ENCODE measurements at regions not wholly inside any gene's neighbourhood (a gene's known extent, or its start where the extent isn't known, plus 50 kb on each side); places are given as distances from the start of the nearest gene placed in this dataset.

DNA sequence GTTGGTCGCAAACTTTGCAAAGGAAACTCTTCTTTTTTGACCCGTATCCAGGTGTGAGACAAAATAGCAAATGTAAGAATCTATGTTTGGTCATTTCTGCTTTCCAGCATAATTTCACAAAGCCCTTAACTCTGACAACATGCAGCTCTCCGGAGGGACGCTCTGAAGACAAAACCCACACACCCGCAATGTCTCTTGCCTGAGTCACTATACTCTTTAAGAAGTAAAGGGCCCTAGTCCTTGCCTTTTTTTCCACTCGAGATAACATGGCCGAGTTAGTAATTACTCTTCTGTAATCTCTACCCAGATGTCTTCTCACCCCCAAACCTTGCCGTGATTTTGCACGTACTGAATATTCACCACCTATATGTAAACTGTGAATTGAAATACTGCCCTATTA lies 115.7 kb upstream of the ADAMTS9 start:
- Mint-ChIP-seq H3K9me3 (ENCODE audit: unreplicated experiment) (no peaks in the 10 kb centered on the region), H3K27ac (ENCODE audit: unreplicated experiment) (no peak overlapping the region)

DNA sequence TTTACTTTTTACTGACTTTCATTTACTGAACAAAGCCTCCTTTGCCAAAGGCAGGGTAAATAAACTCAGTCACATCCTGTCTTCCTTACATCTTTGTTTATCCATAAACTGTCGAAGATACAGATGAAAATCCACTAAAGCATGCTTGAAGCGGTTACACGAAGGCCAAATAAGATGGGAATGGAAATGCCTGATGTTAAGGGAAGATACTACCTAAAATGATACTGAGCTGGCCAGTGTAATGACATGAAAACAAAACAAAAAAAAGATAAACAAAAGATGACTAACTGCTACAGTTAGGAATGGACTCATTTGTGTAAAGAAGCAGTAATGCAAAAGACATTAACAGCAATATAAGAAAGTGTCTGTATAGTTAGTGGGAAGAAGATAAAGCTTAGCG lies 114.7 kb upstream of the ADAMTS9 start:
- Mint-ChIP-seq H3K27ac (ENCODE audit: unreplicated experiment) (no peak overlapping the region), H3K4me1 (ENCODE audit: unreplicated experiment) (no peaks in the 10 kb centered on the region), H3K27me3 (ENCODE audit: unreplicated experiment) (peaks cover 3% of the 10 kb centered on the region), H3K36me3 (ENCODE audit: unreplicated experiment) (no peaks in the 10 kb centered on the region), H3K4me3 (ENCODE audit: unreplicated experiment) (no peak overlapping the region), H3K9me3 (ENCODE audit: unreplicated experiment) (no peaks in the 10 kb centered on the region)
- DNase-seq (ENCODE audit: extremely low spot score, unreplicated experiment) = no peak
- TF ChIP-seq, protein P1, sequence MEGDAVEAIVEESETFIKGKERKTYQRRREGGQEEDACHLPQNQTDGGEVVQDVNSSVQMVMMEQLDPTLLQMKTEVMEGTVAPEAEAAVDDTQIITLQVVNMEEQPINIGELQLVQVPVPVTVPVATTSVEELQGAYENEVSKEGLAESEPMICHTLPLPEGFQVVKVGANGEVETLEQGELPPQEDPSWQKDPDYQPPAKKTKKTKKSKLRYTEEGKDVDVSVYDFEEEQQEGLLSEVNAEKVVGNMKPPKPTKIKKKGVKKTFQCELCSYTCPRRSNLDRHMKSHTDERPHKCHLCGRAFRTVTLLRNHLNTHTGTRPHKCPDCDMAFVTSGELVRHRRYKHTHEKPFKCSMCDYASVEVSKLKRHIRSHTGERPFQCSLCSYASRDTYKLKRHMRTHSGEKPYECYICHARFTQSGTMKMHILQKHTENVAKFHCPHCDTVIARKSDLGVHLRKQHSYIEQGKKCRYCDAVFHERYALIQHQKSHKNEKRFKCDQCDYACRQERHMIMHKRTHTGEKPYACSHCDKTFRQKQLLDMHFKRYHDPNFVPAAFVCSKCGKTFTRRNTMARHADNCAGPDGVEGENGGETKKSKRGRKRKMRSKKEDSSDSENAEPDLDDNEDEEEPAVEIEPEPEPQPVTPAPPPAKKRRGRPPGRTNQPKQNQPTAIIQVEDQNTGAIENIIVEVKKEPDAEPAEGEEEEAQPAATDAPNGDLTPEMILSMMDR (IDR thresholded peaks at IDR 0.05) = no peak

More for the DNA sequence above, 115.7 kb upstream of the ADAMTS9 start:
- TF ChIP-seq, protein P1 (IDR thresholded peaks at IDR 0.05) = no peak
- Mint-ChIP-seq H3K4me1 (ENCODE audit: unreplicated experiment) (no peaks in the 10 kb centered on the region), H3K36me3 (ENCODE audit: unreplicated experiment) (no peaks in the 10 kb centered on the region), H3K4me3 (ENCODE audit: unreplicated experiment) (no peak overlapping the region), H3K27me3 (ENCODE audit: unreplicated experiment) (peaks cover 3% of the 10 kb centered on the region)
- DNase-seq (ENCODE audit: extremely low spot score, unreplicated experiment) = no peak

DNA sequence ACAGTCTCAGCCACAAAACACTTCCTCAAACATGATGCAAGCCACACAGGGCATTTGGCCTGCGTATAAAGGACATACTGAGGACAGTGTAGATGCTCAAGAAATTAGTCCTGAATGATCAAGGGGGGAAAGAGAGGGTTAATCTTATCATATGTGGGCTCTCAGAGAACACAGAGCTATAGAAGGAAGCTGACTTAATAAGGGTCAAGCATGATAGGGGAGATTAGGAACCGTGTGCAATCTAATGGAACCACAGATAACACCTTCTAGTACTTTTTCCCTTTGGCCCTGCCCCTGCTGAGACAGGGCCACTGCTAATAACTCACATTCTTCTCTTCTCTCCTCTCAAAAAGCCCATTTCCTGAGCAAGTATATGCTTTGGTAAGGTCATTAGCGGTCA lies 114.1 kb upstream of the ADAMTS9 start:
- H3K27ac Mint-ChIP-seq (ENCODE audit: unreplicated experiment) = no peak overlapping the region
- H3K4me1 Mint-ChIP-seq (ENCODE audit: unreplicated experiment) = no peaks in the 10 kb centered on the region
- DNase-seq (ENCODE audit: extremely low spot score, unreplicated experiment) = no peak
- peaks cover 3% of the 10 kb centered on the region for H3K27me3 Mint-ChIP-seq (ENCODE audit: unreplicated experiment)
- H3K4me3 Mint-ChIP-seq (ENCODE audit: unreplicated experiment) = no peak overlapping the region
- TF ChIP-seq, protein P1 (IDR thresholded peaks at IDR 0.05) = no peak
- H3K9me3 Mint-ChIP-seq (ENCODE audit: unreplicated experiment) = no peaks in the 10 kb centered on the region
- no peaks in the 10 kb centered on the region for H3K36me3 Mint-ChIP-seq (ENCODE audit: unreplicated experiment)

DNA sequence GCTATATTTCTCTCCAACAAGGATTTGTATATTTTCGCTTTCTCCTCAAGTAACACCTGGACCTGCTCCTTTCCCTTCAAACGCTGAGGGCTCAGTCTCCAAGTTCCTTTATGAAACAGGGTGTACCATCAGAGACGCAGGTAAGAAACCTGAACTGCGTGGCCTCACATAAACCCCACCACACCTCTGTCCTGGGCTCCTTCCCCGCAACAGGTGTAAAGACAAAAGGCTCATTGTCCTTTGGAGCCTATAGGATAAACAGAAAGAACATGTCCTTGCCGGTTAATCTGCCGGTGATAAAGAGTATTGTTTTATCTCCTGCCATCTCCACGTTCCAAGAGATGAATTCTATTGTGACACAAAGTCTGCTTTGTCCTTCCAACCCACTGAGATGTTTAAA lies 111.8 kb upstream of the ADAMTS9 start:
- Mint-ChIP-seq H3K36me3 (ENCODE audit: unreplicated experiment) (no peaks in the 10 kb centered on the region), H3K4me3 (ENCODE audit: unreplicated experiment) (no peak overlapping the region), H3K4me1 (ENCODE audit: unreplicated experiment) (no peaks in the 10 kb centered on the region), H3K9me3 (ENCODE audit: unreplicated experiment) (no peaks in the 10 kb centered on the region), H3K27ac (ENCODE audit: unreplicated experiment) (no peak overlapping the region), H3K27me3 (ENCODE audit: unreplicated experiment) (no peaks in the 10 kb centered on the region)
- no peak for DNase-seq (ENCODE audit: extremely low spot score, unreplicated experiment)
- TF ChIP-seq, protein P1 (IDR thresholded peaks at IDR 0.05) = no peak

DNA sequence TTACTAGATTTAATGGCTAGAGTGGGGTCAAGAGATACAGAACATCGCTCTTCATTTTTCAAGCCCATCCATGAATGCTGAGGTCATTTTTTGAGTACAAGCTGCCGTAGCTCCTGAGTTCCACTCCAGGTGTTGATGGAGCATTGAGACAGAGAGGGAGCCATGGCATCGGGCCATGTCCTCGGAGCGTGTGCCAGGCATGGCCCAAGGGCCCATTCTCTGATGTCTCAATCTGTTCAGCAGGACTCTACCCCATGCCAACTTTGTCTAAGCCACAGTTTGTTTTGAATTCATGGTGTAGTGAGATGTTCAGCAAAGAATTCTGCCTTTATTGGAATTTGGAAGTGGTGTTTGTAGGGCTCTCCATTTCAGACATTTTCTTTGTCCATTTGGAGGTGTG lies 110.5 kb upstream of the ADAMTS9 start:
- Mint-ChIP-seq H3K36me3 (ENCODE audit: unreplicated experiment) (no peaks in the 10 kb centered on the region), H3K27ac (ENCODE audit: unreplicated experiment) (no peak overlapping the region), H3K9me3 (ENCODE audit: unreplicated experiment) (no peaks in the 10 kb centered on the region), H3K4me3 (ENCODE audit: unreplicated experiment) (no peak overlapping the region), H3K4me1 (ENCODE audit: unreplicated experiment) (no peaks in the 10 kb centered on the region), H3K27me3 (ENCODE audit: unreplicated experiment) (no peaks in the 10 kb centered on the region)
- TF ChIP-seq, protein P1 (IDR thresholded peaks at IDR 0.05) = no peak
- DNase-seq (ENCODE audit: extremely low spot score, unreplicated experiment) = no peak

All from osteocyte (in vitro differentiated cells).